HUES48 (cell line): ENCODE measurements at regions not wholly inside any gene's neighbourhood (a gene's known extent, or its start where the extent isn't known, plus 50 kb on each side); places are given as distances from the start of the nearest gene placed in this dataset.
"Not testable (repeated sequence)": the region's sequence is repeated elsewhere in the genome, so short reads cannot be mapped to it uniquely, and the experiment has no call there.

Source experiments
- H3K27ac ChIP-seq: one replicate; pipeline ENCODE4 v1.7.0; 2013; ENCODE audit warnings: low read depth, low read length, inconsistent platforms
- H3K27me3 ChIP-seq: 2 replicates; pipeline ENCODE4 v1.6.1; 2013; ENCODE audit warnings: mild to moderate bottlenecking, low read length; ENCODE audit not compliant: control insufficient read depth, insufficient read depth
- H3K36me3 ChIP-seq: 2 replicates; pipeline ENCODE4 v1.6.1; 2013; ENCODE audit warnings: low read length; ENCODE audit not compliant: control insufficient read depth, insufficient read depth
- H3K4me1 ChIP-seq: 2 replicates; pipeline ENCODE4 v1.6.1; 2013; ENCODE audit warnings: mild to moderate bottlenecking, low read length; ENCODE audit not compliant: control insufficient read depth, insufficient read depth
- H3K4me3 ChIP-seq: 2 replicates; pipeline ENCODE4 v1.5.1; 2013; ENCODE audit warnings: mild to moderate bottlenecking, low read depth, low read length
- H3K9ac ChIP-seq: 2 replicates; pipeline ENCODE4 v1.6.1; 2013; ENCODE audit warnings: mild to moderate bottlenecking, low read depth, low read length, moderate library complexity
- H3K9me3 ChIP-seq: 2 replicates; pipeline ENCODE4 v1.6.1; 2013; ENCODE audit warnings: low read length; ENCODE audit not compliant: control insufficient read depth, insufficient read depth

DNA sequence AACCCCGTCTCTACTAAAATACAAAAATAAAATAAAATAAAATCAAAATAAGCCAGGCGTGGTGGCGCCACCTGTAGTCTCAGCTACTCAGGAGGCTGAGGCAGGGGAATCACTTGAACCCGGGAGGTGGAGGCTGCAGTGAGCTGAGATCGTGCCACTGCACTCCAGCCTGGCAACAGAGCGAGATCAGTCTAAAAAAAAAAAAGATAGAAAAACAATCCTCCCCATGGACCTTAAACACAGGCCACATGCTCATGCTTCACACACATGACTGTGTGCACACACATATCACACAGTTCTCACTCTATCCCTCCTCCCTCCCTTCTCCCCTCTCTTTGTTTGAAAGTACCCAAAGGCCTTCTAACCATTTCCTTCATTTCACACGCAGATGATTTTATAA, 667.6 kb downstream of the UQCRFS1 start:
- not testable (repeated sequence) for H3K4me3 ChIP-seq, H3K9ac ChIP-seq, H3K27me3 ChIP-seq, H3K36me3 ChIP-seq, H3K9me3 ChIP-seq, H3K4me1 ChIP-seq, H3K27ac ChIP-seq

DNA sequence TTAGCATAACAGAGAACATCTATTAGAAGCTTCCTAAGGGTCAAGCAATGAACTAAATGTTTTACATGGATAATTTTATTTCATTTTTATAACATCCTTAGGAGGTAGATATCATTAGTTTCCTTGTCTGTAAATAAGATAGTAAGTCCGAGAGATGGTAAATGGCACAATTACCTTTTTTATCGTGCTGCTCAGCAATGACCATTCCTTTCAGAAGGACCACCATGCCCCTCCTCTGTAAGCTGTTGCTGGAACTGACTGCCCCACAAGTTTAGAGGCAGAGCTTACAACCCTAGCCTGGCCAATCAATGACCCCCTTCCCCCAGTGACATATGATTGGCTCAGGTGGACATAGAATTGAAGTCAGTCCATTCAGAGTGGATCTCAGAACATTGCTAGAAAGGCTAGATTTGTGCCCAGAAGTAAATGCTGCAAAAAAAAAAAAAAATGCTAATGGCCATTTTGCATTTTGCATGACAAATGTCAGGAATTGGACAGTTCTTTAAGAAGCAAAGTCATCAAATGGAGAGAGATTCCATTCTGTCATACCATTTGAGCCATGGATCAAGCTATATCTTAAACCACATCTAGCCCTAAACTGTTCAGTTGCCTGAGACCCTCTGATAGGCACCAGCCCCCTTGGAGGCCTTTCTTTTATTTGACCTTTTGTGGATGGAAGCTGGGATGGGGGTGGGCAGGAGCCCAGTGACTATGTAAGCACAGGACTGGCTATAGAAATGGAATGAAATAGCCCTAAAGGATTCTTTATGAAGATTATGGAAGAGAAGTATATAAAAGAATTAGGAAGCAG, 668.3 kb downstream of the UQCRFS1 start:
- no peak overlapping the region for H3K4me3 ChIP-seq
- H3K4me1 ChIP-seq, result no peaks in the 10 kb centered on the region
- H3K9me3 ChIP-seq, result no peaks in the 10 kb centered on the region
- no peak overlapping the region for H3K9ac ChIP-seq
- H3K27me3 ChIP-seq, result no peaks in the 10 kb centered on the region
- H3K36me3 ChIP-seq, result no peaks in the 10 kb centered on the region
- no peak overlapping the region for H3K27ac ChIP-seq

DNA sequence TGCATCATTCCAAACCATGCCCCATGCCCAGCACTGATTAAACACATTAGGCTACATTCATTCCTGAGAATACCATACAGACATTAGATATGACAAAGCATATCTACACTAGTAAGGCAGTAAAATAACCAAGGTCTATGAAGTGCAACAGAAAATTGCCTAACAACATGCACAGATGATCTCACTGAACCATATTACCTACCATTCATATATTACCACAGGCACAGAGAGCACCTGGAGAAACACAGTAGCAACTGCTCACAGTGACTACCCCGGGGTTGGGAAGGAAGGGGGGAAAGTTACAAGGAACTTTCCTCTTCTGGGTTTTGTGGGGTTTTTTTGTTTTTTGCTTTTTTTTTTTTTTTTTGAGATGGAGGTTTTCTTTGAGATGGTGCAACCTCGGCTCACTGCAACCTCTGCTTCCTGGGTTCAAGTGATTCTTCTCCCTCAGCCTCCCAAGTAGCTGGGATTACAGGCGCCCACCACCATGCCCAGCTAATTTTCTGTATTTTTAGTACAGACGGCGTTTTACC, 669.6 kb downstream of the UQCRFS1 start:
- H3K27ac ChIP-seq, result no peak overlapping the region
- no peak overlapping the region for H3K9ac ChIP-seq
- H3K9me3 ChIP-seq, result 0 out of 2 replicates have a peak, but pooled peaks cover under 1% of the 10 kb centered on the region
- H3K36me3 ChIP-seq, result no peaks in the 10 kb centered on the region
- H3K4me1 ChIP-seq, result no peaks in the 10 kb centered on the region
- H3K27me3 ChIP-seq, result no peaks in the 10 kb centered on the region
- no peak overlapping the region for H3K4me3 ChIP-seq

DNA sequence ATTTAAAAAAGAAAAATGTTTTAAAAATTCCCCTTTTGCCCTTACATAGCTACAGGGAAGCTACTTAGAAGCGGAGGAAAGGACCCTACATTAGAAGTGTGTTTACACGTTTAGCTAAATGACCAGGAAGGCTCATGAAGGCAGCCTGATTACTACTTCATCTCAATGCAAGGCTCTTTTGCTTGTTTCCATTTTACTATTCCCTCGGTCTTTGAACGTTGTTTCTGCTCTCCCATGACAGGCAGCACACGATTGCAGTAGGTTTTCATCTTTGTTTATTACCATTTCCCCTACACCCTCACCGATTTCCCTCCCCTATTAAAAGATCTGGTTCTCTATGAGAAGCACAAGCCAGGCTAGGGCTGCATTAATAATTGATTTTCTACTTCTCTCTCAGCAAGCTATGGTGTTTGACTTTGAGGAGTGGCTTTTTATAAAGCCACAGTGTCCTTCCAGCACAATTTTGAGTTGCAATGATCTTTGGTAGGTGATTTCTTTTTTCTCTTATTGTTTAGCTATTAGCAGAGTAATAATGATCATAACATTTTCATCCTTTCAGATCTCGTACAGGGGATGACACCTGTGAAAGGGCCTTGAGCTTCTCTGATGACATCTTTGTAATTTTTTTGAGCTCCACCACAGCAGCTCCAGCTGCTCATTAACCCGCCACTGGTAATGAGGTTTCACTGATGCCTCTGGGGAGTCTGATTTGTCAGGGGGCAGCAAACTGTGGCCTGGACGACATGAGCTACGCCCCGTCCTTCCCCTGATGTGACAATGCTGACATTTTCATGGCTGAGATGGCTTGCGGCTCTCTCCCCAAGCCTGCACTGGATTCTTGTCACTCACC, 670.3 kb downstream of the UQCRFS1 start:
- Histone ChIP-seq H3K9ac (no peak overlapping the region), H3K36me3 (no peaks in the 10 kb centered on the region), H3K4me3 (no peak overlapping the region), H3K27me3 (no peaks in the 10 kb centered on the region), H3K27ac (no peak overlapping the region), H3K9me3 (0 out of 2 replicates have a peak, but pooled peaks cover 3% of the 10 kb centered on the region), H3K4me1 (no peaks in the 10 kb centered on the region)

DNA sequence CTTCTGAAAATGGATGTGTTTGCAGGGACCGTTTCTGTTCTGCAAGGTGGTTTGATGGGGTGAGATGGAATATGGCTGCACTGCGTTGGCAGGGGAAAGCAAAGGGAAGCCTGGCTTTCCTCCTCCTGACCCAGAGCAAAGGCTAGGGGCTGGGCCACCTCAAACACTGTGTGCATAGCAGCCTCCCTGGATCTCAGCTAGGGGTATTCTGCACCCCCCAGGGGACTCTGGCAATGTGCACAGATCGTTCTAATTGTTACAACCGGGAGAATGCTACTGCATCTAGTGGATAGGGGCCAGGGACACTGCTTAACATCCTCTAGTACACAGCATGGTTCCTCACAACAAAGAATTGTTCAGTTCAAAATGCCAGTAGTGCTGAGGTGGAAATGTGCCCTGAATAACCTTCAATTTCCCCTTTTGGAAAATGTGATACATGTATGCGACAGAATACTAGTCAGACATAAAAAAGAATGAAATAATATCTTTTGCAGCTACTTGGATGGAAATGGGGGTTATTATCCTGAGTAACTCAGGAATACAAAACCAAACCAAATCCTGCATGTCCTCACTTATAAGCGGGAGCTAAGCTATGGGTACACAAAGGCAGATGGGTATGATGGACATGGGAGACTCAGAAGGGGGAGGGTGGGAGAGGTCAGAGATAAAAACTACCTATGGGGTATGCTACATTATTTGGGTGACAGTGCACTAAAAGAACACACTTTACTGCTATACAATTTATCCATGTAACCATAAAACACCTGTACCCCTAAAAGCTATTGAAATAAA, 671.2 kb downstream of the UQCRFS1 start:
- Histone ChIP-seq H3K9me3 (0 out of 2 replicates have a peak, but pooled peaks cover 8% of the 10 kb centered on the region), H3K27ac (no peak overlapping the region), H3K4me1 (no peaks in the 10 kb centered on the region), H3K9ac (no peak overlapping the region), H3K4me3 (no peak overlapping the region), H3K27me3 (no peaks in the 10 kb centered on the region), H3K36me3 (no peaks in the 10 kb centered on the region)

DNA sequence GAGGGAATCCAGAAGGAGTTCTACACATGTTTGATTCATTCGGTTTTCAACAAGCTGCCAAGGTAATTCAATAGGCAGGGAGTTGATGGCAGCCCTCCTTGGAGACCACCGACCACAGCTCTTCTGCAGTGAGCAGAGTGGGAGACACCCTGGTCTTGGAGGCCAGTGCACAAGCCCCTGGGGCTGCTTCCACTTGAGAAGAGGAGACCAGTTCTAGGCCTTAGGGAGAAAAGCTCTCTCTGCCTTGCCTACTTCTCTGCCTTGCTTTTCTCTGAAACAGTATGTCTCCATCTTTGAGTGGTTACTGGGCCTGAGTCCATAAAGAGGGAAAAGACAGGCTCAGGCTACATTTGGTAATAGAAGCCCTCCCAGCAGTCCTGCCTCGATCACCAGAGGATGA, 671.9 kb downstream of the UQCRFS1 start:
- no peak overlapping the region for H3K27ac ChIP-seq

DNA sequence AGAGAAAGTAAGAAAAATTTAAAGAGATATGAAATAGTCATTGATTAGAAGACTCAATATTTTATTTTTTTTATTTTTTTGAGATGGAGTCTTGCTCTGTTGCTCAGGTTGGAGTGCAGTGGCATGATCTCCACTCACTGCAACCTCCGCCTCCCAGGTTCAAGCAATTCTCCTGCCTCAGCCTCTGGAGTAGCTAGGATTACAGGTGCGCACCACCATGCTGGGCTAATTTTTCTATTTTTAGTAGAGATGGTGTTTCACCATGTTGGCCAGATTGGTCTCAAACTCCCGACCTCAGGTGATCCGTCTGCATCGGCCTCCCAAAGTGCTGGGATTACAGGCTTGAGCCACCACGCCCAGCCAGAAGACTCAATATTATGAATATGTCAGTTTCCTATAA, 672.6 kb downstream of the UQCRFS1 start:
- H3K4me1 ChIP-seq, H3K27ac ChIP-seq, H3K27me3 ChIP-seq, H3K9me3 ChIP-seq, H3K4me3 ChIP-seq, H3K36me3 ChIP-seq, H3K9ac ChIP-seq: not testable (repeated sequence)

More for the DNA sequence above, 671.9 kb downstream of the UQCRFS1 start:
- H3K4me1 ChIP-seq, result no peaks in the 10 kb centered on the region
- H3K36me3 ChIP-seq, result no peaks in the 10 kb centered on the region
- no peak overlapping the region for H3K9ac ChIP-seq
- no peak overlapping the region for H3K4me3 ChIP-seq
- H3K27me3 ChIP-seq, result no peaks in the 10 kb centered on the region
- 0 out of 2 replicates have a peak, but pooled peaks cover 8% of the 10 kb centered on the region for H3K9me3 ChIP-seq

DNA sequence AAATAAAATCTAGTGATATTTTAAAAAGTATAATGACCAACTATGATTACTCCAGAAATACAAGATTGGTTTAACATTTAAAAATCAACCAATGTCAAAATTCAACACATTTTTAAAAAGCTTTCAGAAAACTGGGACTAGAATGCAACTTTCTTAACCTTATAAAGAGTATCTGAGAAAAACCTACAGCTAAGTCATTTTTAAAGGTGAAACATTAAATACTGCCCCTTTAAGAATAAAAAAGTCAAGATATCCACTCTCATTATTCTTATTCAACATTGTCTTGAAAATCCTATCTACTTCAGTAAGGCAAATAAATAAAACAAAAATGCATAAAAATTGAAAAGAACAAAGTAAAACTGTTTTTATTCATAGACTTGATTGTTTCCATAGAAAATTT, 673.2 kb downstream of the UQCRFS1 start:
- H3K9ac ChIP-seq, result no peak overlapping the region
- 0 out of 2 replicates have a peak, but pooled peaks cover 8% of the 10 kb centered on the region for H3K9me3 ChIP-seq
- no peaks in the 10 kb centered on the region for H3K27me3 ChIP-seq
- H3K4me1 ChIP-seq, result no peaks in the 10 kb centered on the region
- no peaks in the 10 kb centered on the region for H3K36me3 ChIP-seq
- H3K27ac ChIP-seq, result no peak overlapping the region
- H3K4me3 ChIP-seq, result no peak overlapping the region

DNA sequence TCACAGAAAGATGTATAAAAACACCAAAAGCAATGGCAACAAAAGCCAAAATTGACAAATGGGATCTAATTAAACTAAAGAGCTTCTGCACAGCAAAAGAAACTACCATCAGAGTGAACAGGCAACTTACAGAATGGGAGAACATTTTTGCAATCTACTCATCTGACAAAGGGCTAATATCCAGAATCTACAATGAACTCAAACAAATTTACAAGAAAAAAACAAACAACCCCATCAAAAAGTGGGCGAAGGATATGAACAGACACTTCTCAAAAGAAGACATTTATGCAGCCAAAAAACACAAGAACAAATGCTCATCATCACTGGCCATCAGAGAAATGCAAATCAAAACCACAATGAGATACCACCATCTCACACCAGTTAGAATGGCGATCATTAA, 674.4 kb downstream of the UQCRFS1 start:
- not testable (repeated sequence) for H3K9me3 ChIP-seq, H3K4me3 ChIP-seq, H3K27me3 ChIP-seq, H3K4me1 ChIP-seq, H3K27ac ChIP-seq, H3K9ac ChIP-seq, H3K36me3 ChIP-seq

DNA sequence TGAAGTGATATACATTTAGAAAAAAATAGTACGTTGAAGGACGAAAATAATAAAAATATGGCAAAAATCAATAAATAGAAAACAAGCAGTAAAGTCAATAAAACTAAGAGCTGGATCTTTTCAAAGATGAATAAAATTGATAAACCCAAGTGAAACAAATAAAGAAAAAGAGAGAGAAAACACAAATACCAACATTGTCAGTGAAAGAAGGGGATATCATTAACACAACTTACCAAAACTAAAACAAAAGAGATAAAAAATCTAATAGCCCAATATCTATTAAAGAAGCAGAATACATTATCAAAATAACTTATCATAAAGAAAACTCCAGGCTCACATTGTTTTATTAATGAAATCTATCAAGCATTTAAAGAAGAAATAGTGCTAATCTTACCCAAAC, 675.1 kb downstream of the UQCRFS1 start:
- Histone ChIP-seq H3K4me3 (no peak overlapping the region), H3K4me1 (no peaks in the 10 kb centered on the region)

More for the DNA sequence above, 675.1 kb downstream of the UQCRFS1 start:
- no peak overlapping the region for H3K27ac ChIP-seq
- no peaks in the 10 kb centered on the region for H3K36me3 ChIP-seq
- H3K9me3 ChIP-seq, result 0 out of 2 replicates have a peak, but pooled peaks cover 8% of the 10 kb centered on the region
- no peaks in the 10 kb centered on the region for H3K27me3 ChIP-seq
- no peak overlapping the region for H3K9ac ChIP-seq
